Lower leg skin (tissue), 3 donors: ENCODE measurements at regions not wholly inside any gene's neighbourhood (a gene's known extent, or its start where the extent isn't known, plus 50 kb on each side); places are given as distances from the start of the nearest gene placed in this dataset.

Experiments
- CTCF ChIP-seq, 3 donors: fragments of 450-650 bp; IDR thresholded peaks; one replicate each; pipeline ENCODE4 v1.5.1; 2016; ENCODE audit warnings: antibody characterized with exemption in 3 of 3, mild to moderate bottlenecking in 3 of 3, moderate library complexity in 2 of 3
- POLR2A ChIP-seq, 2 donors: fragments of 450-650 bp; IDR thresholded peaks; one replicate each; pipeline ENCODE4 v1.6.1; 2016 to 2017; ENCODE audit warnings: antibody characterized with exemption in 2 of 2, mild to moderate bottlenecking in 1 of 2, moderate library complexity in 1 of 2

DNA sequence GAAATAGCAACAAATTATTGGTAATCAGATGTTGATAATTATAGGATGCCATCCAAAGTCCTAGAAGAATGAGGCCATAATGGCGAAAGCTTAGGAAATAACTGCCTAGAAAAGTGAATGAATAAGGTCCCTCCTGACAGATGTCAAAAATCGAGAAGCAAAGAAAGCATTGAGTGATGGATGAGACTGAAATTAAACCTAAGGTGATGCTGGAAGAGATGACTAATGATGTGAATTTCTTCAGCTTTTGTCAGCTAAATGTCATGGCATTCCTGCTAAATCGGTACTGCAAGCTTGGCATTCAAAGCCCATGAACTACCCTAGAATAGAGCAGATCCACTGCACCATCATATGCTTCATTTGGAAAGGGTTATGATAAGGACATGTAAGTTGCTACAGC is 74.8 kb upstream of the RGPD4 start:
- no peak for TF ChIP-seq CTCF (IDR thresholded peaks at IDR 0.05)
- no peak for TF ChIP-seq POLR2A (IDR thresholded peaks at IDR 0.05)
